ENCODE measurements at regions not wholly inside any gene's neighbourhood (a gene's known extent, or its start where the extent isn't known, plus 50 kb on each side); places are given as distances from the start of the nearest gene placed in this dataset.

DNA sequence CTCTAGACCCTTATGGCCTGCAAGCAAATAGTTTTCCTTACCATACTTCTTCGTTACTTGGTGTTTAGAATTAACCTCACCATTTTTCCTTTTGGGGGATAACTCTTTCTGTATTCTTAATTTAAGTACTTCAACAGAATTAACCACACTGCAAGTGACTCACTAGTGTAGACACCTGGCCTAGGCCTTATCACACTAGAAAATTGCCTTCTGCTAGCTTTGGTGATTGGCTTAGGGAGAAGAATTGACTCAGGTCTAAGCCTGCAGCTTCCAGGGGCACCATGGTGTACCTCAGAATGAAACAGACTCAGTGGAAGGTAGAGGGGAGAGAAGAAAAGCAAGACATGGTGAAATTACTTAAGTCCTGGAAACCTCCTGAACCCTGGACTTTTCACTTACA is 112.8 kb upstream of the HMHB1 start:
- no peak for DNase-seq (ENCODE audit: missing footprints)
- no peak for ATAC-seq
- intact Hi-C loops (cut with DNase I), result no loop called here

DNA sequence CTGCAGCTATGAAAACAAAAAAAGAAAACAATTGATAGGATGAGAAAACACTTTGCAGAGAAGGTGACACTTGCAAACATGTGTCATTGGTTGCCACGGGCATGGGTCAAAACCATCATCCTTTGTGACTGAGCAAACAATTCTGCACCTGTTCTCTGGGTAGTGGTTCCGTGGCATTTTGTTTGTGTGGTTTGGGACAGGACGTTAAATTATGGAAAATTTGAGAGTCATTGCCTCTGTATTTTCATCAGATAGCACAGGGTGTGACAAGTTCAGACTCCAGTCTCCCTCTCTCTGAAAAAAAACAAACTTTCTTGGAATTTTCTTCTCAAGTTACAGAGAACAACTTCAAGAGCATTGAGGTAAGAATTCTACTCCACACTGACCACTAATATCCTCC is 113.4 kb upstream of the HMHB1 start:
- DNase-seq (ENCODE audit: missing footprints) (no peak), ATAC-seq (no peak)
- intact Hi-C loops (cut with DNase I), result no loop called here

DNA sequence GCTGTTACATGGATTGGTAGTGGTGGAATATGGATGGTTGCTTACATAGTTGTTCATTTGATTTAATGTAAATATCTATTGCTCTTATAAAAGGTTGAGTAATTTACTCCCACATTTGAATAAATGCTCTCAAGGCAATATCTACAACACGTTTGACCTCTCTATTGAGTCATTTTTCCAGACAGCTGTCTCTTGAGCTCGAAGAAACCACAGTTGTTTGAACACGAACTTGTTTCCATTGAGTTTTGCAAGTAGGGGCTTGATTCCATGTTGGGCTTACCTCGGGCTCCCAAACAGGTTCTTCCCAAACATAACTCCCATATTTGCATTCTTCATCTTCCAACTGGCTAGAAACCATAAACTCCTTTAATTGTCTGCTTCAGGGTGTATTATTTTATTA is 115.0 kb upstream of the HMHB1 start:
- ATAC-seq (no peak), DNase-seq (ENCODE audit: missing footprints) (no peak)
- intact Hi-C loops (cut with DNase I), result no loop called here

DNA sequence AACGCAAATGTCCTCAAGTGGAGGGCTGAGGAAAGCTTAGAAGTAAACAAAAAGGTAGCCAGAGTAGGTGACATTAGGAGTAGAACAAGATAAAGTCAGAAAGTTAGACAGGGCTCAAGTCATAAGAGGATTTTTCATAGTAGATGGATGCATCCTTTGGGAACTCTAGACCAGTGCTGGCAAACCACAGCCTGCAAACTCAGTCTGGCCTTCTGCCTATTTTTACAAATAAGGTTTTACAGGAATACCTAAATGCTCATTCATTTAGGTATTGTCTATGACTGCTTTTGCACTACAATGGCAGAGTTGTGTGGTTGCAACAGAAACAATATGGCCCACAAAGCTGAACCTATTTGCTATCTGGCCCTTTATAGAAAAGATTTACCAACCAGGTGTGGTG is 116.0 kb upstream of the HMHB1 start:
- ATAC-seq, result no peak
- no peak for DNase-seq (ENCODE audit: missing footprints)
- intact Hi-C loops (cut with DNase I), result no loop called here

DNA sequence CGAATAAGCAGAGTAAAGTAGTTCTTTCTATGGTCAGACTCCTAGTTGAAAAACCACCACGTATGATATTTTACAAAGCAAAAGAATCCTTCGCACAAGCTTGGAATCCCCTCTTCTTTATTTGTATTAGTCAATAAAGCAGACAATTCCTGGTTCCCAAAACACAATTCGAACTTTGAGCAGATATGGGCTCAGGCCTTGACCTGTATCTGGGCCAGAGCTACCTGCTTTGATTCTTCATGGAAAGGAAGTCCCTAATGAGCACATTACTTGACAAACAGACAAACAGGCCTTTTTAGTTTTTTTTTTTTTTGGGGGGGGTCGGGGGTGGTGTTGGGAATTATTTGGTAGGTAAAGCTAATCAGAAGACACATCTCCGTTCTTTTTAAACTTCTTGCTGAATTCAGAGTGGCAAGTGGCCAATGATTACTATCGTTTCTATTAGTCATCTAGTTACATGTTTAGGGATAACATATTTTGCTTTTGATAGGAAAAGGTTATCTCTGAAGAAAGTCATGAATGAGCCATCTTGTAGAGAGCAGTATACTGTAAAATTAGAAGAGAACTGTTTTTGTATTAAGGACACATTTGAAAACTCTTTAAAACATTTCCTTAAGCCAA is 116.6 kb upstream of the HMHB1 start:
- ATAC-seq (no peak), DNase-seq (ENCODE audit: missing footprints) (no peak)
- intact Hi-C loops (cut with DNase I), result no loop called here

DNA sequence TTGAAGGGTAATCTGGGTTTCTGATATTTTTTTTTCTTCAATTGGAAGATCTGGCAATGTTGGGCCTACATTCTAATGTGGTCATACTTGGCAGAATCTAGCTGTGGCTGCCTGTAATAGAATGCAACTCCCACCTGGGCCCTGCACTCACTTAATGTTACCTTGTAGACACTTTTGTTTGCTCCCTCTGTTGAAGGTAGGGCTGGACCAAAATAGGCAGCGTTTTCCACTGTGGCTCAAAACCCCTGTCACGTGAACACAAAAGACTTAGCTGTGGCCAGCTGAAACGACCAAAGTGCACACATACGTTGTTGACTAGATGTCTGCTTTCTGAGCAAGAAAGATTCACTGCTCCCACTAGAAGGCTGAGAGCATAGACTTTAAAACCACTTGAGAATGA is 117.6 kb upstream of the HMHB1 start:
- DNase-seq (ENCODE audit: missing footprints) (no peak), ATAC-seq (no peak)
- intact Hi-C loops (cut with DNase I), result no loop called here

DNA sequence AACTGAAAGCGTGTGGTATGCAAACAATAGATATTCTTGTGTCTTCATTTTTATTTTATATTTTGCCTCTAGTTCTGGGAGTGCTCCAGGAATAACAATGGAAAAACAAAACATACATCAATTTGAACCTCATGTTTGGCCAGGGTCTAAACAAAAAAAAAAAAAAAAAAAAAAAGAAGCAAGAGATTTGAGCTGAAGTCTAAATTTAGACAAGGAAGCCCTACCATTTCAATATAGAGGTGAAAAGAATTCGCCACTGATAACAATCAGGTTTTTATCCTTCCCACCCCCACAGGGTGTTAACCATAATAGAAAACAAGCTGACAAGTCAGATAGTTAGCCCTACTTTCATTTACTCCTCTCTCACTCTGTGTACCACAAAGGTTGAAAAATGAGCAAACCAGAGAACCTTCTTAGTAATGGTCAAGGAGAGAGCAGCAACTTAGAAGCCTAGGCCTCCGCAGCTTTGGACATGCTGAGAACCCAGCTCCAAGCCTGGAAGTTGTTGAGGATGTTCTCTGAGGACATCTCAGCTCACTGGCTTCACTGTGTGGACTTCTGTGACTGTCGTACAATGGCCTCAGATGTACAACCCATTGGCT is 118.2 kb upstream of the HMHB1 start:
- intact Hi-C loops (cut with DNase I), result no loop called here
- ATAC-seq, result no peak

DNA sequence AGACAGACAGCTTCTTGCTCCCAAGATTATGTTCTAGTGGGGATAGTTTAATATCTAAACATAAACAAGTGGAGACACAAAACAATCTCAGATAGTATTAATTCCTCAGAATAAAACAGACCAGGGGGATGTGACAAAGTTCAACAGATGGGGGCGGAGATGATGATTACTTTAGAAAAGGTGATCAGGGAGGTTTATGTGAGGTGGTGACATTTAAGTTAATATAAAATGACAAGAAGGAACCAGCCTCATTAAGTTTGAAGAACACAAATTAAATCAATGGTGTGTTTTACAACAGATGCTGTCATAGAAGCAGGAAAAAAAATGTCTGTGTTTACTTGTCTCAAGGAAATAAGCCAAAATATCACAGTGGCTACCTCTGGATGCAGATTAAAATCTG is 119.6 kb upstream of the HMHB1 start:
- intact Hi-C loops (cut with DNase I), result no loop called here
- ATAC-seq, result no peak
- no peak for DNase-seq (ENCODE audit: missing footprints)

More for the DNA sequence above, 118.2 kb upstream of the HMHB1 start:
- DNase-seq (ENCODE audit: missing footprints), result no peak

DNA sequence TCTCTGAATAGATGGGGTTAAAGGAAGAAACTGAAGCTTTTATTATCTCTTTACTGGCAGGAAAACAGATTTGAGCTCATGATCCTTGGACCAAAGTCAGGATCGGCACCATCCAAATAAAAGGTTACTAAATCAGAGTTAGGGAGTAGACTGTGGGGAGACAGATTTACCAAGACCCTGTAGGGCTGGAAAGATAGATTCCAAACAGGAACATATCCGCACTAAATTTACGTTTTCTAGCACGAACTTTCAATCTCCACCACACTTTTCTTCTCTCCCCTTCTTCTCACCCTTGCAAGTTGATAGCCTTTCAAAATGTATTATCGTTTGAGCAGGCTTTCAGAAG is 120.0 kb upstream of the HMHB1 start:
- intact Hi-C loops (cut with DNase I), result no loop called here
- ATAC-seq, result no peak
- DNase-seq (ENCODE audit: missing footprints), result no peak

DNA sequence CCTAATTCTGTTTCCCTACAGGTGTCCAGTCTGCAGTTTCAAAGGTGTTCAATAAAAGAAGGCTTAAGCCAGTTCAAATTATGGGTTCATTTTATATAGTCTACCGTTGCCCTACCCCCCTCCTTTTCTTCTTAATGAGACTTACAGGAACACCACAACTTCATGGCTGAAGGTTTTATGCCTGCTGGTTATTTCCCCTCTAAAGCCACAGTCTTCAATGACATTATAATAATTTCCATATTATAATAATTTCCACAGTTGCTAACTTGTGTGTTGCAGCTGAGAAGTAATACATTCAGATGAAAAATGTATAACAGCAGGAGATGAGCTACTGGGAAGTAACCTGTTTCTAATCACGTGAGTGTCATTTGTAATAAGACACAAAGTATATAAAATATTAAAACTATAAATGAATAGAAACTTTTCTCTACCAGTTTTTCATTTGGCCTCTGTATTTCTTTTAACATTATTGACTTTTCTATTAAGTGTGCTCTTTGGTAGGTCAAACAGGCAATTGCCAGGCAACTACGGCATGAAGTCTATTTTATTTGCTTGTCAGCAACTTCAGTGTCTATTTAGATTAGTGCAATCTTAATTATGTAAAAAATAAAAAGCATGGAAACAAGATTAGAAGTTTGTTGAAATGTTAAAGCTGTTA is 120.5 kb upstream of the HMHB1 start:
- DNase-seq (ENCODE audit: missing footprints) (no peak), ATAC-seq (no peak)
- intact Hi-C loops (cut with DNase I), result no loop called here

DNA sequence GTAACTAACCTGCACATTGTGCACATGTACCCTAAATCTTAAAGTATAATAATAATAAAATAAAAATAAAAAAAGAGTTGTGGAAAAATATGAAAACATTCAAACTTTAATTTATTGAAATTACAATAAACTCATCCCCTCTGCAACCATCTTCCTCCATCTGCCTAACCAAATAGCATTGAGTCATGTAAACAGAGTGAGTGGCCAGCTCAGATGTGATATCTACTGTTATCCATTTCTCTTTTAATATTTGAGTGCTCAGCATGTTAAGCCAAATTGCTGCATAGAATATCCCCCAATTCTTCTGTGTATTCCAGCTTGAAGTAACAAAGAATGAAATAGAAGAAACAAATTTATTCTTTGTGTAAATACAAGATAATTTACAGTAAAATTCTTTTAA is 124.4 kb upstream of the HMHB1 start:
- no peak for ATAC-seq
- intact Hi-C loops (cut with DNase I), result no loop called here
- DNase-seq (ENCODE audit: missing footprints), result no peak

DNA sequence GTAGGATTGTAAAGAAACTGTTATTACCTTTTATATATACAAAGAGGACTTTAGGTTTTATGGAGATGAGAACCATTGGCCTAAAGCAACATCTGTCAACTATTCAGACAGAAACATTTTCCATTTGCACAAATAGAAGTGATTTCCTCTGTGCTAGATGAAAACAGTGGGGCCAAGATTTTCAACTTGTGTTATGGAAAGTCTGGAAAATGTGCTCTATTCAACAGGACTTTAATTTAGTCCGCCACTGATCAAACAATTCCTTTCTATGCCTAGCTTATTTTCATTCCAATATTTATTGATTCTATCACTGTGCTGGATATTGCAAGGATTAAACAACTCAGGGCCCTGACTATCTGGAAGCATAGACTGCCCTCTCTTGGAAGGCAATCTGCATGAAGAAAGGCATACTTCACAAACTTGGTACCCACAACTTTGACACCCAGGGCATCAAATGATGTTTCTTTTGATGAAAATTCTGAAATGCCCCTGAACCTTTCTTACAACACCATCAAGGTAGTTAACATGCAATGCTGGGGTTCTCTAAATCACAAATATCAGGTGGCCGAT is 126.6 kb upstream of the HMHB1 start:
- no peak for ATAC-seq
- no peak for DNase-seq (ENCODE audit: missing footprints)
- intact Hi-C loops (cut with DNase I), result loop anchor here (2.0 kb wide), 1 partner anchor 281 kb away; no protein-coding TSS in a partner anchor

DNA sequence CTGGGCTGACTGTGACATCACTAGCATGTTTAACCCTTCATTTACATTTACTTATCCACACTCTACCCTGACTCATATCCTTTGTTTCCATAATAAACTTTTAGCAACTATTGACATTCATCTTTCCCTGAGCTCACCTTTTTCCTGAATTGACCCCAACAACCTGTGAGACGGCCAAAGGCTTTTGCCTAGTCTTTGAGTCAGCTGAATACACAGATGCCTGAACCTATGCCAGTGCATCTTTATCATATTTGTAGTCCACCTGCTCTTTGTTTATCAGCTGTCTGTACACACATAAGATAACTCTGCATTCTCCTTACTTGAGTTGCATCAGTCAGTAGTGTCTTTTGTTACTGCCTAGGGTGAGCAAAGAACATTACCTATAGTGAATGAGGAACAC is 128.5 kb upstream of the HMHB1 start:
- ATAC-seq, result no peak
- intact Hi-C loops (cut with DNase I), result no loop called here
- DNase-seq (ENCODE audit: missing footprints), result no peak

DNA sequence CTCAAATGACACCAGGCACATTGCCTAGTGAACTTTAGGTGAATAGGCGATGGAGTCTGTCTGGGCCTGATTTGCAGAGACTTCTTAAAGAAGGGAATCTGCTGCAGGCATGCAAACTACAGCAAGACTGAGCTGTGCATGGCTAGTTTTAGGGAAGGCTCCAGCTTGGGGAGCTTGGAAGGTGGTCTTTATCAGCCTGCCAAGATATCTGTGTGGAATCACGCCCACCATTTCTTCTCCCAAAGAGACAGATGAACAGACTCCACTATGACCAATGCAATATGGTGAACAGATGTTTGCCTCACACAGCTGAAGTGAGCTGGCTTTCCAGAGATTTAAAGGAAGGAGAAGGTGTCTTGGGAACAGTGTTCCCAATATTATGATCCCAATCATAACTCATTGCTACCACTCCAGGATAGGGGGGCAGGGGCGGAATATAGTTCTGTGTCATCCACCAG is 129.0 kb upstream of the HMHB1 start:
- intact Hi-C loops (cut with DNase I), result no loop called here
- peak; percentile 42 for ATAC-seq
- no peak for DNase-seq (ENCODE audit: missing footprints)

DNA sequence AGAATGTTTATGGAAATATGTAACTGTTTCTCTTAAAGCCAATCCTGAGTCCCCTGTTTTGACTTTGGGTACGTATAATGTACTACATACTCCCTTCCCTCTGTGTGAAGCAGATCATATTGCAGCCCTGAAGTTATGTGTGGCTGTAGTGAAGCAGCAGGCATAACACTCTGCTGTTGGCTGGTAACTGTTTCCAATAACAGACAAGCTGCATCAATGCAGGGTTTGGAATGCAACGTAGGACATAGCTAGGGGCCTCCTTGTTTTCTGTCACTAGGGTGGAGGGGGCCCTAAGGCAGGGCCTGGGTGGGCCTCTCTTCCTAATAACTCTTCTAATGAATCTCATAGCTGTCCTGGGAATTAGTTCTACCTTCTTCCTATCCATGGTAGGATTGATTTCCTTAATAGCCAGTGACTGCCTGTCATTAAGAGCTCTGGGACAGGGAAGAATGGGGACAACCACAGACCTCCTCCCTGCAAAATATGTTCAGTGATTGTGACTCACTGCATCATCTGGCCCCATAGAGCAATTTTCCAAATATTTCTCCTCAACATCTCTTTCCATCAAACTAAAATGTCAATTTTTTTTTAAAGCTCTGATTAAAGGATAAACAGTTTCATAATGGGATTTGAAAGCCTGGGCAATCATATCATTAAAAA is 129.6 kb upstream of the HMHB1 start:
- peak; percentile 79 for ATAC-seq

DNA sequence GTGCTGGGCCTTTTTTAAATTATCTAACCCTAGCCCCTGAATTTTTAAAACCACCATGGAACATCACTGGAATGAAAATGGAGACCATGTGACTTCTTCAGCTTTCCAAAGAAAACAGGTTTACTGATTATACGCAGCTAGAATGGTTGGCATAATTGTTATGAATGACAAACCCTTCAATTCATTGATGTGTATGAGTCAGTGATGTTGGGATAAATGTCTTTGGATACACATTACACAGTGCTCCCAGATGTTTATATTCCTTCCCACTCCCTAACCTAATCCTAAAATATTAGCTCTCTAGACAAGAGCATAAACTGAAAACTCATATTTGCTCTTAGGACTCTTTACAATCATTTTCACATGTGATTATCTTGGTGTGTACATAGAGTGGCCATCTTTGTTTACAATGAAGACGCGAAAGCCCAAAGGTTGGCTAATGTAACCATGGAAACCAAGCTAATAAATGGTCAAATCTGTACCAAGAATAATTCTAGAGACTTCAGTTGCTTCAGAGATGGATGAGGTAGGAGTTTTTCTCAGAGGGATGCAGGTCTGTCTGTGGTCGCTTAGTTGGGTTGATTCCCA is 131.2 kb upstream of the HMHB1 start:
- intact Hi-C loops (cut with DNase I), result no loop called here
- ATAC-seq (no peak), DNase-seq (ENCODE audit: missing footprints) (no peak)

More for the DNA sequence above, 129.6 kb upstream of the HMHB1 start:
- no peak for DNase-seq (ENCODE audit: missing footprints)
- intact Hi-C loops (cut with DNase I), result no loop called here

DNA sequence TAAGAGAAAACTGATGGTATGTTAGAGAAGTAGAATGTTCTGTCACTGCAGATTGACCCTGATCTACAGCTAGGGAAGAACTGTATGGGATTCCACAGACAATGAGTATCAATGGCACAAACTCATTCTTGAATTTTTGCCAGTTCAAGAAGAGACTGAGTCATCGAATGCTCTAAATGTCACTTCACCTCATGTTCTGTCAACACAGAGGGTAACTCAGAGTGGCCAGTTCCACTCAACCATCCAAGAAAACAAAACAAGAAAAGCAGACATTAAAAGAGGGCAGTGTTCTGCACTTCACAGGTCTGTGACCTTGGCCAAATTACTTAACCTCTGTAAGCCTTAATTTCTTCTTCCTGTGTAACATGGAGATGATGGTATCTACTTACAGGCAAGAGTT is 132.2 kb upstream of the HMHB1 start:
- ATAC-seq (no peak), DNase-seq (ENCODE audit: missing footprints) (no peak)
- intact Hi-C loops (cut with DNase I), result no loop called here

DNA sequence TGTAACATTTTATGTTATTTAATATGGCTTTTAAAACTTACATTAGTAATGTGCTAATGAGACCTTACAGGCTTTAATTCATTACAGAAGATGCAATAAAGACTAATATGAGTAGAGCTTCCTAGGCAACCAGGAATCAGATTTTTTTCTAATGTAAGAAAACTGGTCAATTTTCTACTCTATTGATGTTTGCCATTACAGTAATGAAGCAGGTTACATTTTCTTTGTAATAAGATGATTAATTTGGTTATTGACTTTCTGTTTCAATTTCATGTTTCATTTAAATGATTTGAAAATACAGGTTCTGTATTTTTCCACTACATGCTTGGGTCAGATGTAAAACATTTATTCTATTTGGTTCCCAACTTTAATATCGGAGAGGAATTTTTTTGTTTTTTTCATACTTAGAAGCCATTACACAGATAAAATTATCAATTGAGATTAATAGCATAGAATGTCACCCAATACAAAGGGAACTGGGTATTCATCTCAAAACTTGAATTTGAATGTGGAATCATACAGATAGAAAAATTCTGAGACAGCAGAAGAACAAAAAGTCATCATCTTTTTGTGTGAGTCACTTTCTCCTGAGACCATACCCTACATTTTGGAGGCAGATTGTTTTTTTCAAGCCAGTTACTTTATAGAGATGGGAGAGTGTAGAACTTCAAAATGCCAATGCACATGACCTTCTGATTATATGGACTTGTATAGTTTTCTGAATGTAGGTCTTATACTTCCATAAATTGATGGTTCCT is 133.6 kb upstream of the HMHB1 start:
- intact Hi-C loops (cut with DNase I), result no loop called here
- no peak for DNase-seq (ENCODE audit: missing footprints)
- no peak for ATAC-seq

DNA sequence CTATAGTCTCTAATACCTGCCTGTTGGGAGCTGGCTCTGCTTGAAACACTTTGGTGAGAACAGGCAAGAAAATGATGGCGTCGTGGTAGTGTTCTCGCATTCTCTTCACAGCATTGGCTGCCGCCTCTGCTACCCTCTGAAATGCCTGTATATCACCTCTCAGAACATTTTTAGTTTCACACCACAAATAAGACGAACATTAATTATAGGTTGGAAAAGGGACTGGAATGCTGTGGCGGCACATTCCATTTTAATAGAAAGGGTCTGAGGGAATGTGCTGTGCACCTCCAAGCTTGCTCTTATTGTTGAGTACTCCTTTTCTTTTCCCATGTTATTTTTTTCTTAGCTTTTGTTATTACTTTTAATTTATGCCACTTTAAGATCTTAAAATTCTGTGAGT is 134.6 kb upstream of the HMHB1 start:
- intact Hi-C loops (cut with DNase I), result no loop called here
- DNase-seq (ENCODE audit: missing footprints) (no peak), ATAC-seq (no peak)
